A172 (cell line): ENCODE measurements at regions not wholly inside any gene's neighbourhood (a gene's known extent, or its start where the extent isn't known, plus 50 kb on each side); places are given as distances from the start of the nearest gene placed in this dataset.

ENCODE experiments used
- DNase-seq: peaks from one replicate; pipeline ENCODE4 v3.0.0-alpha.2; 2015; ENCODE audit warnings: low spot score

DNA sequence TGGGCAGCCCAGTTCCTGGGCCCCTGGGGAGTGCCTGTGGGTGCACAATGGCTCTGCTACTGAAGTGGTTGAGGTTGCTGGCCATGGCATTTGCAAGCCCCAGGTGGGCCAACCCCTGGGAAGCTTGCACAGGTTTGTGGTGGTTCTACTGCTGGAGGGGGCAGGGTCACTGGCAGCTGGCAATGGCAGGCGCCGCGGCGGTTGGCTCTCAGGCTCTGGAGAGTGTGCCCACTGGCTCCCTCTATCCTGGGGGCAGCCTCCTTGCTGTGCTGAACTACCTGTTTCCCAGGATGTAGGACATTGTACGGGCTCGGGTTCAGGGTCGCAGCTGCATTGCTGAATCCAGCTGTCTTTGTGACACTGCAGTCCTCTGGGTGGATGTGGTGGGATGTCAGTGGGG, 180.2 kb upstream of the HES1 start:
- DNase-seq, result no peak

DNA sequence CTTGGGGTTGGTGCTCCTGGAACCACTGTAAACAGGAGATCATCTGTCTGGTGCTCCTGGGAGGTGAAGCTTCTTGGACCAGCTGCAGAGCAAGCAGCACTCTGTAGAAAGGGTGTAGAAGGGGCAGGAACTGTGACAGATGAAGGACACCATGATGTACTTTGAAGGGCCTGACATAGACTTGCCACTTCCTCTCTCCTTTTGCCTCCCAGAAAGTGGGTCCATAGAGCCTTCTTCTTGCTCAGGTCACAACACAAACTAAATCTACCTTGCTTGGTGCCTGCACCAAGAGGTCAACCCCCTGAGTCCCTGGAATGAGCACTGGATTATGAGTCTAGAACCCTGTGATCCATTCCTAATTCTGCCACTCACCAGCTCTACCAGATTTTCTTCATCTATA, 176.1 kb upstream of the HES1 start:
- no peak for DNase-seq

DNA sequence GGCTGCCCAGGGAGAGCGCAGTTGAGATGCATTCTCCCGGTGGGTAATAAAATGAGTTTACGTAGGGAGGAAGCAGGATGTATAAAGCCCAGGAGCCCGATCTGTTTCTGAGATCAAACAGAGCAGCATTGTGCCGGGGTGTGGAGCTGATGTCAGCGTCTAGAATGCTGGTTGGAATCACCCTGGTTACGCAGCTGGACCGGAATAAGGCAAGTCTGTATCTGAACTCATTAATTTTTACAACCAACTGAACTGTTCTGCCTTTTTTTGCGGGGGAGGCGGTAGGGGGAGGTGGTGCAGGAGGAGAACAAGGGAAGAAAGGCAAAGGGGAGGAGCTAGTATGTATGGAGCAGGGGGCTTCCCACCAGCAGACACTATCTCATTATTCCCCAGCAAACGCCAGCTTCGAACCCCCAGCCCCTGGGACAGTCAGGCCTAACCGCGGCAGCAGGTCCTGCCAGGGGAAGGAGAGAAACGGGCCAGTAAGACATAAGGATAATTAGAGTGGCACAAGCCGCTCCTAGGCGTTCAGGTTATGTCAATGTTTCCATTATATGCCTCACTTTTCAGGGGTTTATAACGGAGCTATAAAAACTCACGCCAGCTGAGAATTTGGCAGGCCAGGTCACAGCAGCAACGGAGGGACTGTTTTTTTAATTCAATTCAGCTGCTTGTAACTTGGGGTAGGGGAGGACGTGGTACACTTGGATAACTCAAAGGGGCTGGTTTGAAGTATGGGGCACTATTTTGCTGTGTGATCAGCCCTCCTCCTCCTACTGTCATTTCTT, 175.3 kb upstream of the HES1 start:
- DNase-seq, result no peak

DNA sequence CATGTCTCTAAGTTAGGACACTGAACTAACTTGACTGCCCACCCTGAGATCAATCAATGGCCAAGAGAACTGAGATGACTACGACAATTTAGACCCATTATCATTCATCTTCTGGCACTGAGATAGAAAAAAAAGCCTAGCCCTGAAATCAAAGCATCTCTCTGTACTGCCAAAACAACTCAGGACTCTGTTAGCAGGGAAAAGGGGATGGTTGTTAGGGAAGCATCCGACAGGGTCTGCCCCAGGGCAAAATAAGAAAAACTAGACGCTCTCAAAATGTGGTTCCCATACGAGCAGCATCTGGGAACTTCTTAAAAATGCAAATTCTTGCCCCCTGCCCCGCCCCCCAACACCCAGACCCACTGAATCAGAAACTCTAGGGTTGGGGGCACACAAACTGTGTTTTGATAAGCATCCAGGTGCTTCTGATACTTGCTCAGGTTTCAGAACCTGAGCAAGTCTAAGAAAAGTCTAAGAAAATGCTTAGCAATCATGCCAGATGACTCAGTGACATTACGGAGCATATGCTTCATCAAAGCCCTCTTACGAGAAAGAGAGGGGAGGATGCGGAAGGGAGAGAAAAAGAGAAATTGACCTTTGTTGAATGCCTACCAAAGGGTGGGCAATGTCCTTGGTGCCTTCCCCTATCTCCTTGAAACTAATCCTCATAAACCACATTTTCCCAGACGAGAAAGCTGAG, 172.8 kb upstream of the HES1 start:
- DNase-seq, result no peak

DNA sequence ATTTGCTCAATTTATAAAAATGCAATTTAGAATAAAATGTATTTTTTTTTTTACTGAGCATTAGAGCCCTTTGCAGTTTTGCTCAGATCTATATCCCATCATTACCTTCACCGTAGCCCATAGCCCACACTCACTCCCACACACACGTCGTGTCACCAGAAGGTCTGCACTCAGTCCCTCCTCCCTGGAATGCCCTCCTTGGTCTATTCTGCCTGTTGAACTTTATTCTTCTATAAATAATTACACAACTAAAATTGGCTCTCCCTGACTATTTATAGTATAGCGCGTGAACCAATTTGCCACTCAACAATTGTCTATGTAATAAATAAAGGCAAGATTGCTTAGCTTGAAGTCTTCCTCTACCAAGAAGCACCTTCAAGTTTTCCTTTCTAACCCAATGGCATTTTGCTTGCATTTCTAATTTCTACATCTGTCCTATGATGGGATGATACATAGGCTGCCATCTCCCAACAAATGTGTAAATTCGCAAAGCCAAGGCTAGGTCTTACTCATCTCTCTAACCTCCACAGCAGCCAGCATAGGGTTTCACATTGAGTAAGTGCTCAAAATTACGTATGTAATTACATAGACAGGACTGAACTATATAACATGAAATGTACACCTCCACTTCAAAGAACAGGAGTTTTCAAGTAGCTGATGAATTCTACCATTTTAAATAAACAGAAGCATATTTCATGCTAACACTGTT, 172.0 kb upstream of the HES1 start:
- no peak for DNase-seq

DNA sequence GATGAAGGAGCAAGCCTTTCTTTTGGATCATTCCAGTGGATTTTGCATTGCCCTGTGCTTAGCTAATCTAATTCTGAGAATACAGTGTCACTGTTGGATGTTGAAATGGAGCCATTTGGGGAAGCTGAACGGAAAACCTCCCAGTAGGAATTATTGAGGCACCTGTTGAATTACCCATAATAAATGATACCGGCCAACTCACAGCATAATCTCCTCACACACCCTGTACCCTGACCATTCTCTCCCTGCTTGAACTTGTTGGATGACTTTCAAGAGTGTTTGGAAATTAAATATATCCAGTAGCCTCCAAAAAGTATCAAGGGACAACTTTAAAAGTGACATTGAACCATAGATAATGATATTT, 171.4 kb upstream of the HES1 start:
- DNase-seq, result no peak

DNA sequence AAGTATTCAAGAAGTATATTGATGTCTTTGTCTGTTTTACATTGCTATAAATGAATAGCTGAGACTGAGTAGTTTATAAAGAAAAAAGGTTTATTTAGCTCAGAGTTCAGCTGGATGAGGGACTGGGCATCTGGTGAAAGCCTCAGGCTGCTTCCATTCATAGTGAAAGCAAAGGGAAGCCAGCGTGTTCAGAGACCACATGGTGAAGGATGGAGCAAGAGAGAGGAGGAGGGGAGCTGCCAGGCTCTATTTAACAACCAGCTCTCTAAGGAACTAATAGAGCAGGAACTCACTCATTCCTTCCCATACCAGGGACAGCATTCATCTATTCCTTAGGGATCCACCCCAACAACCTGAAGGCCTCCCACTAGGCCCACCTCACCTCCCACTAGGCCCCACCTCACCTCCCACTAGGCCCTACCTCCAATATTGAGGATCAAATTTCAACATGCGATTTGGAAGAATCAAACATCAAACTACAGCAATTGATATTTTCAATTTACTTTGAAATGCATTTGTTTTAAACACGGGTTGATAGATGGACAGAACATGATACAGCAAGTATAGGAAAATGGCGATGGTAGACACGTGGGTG, 167.5 kb upstream of the HES1 start:
- DNase-seq, result no peak

DNA sequence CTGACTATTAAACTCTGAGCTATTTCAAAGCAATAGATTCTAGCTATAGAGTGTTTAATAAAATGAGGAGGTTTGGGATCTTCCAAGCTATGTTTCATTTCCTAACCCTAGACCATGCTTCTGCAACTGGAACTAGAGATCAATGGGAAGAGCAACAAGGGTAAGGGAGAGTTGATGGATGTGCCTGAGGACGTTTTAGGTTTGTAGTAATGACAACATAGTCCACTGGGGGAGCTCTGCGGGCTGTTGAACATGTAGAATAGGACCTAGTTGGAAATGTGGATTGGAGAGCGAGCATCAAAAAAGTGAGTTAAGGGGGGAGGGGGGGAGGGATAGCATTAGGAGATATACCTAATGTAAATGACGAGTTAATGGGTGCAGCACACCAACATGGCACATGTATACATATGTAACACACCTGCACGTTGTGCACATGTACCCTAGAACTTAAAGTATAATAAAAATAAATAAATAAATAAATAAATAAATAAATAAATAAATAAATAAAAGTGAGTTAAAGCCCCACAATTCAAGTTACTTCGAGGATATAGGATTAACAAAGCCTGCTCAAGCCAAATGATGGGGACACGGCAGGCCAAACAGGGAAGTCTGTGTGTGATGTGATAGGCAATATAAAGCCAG, 165.7 kb upstream of the HES1 start:
- peak; percentile 68 for DNase-seq

DNA sequence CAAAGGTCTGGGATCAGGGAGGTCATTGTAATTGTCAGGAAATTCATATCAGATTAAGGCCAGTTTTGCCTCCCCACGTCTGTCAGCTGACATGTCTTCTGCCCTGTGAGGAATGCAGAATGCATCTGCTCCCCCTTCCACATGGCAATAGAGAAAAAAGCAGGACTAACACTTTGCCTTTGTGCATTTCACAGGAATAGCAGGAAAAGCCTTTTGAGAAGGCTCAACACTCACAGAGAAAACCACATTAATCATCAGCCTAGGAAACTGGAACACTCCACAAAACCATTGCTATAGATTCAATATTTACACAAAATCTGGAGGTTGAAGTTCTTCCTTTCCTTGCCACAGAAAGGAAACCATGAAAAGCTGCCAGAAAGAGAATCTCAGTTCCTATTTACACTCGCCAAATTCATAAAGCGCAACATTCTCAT, 165.2 kb upstream of the HES1 start:
- DNase-seq, result no peak

DNA sequence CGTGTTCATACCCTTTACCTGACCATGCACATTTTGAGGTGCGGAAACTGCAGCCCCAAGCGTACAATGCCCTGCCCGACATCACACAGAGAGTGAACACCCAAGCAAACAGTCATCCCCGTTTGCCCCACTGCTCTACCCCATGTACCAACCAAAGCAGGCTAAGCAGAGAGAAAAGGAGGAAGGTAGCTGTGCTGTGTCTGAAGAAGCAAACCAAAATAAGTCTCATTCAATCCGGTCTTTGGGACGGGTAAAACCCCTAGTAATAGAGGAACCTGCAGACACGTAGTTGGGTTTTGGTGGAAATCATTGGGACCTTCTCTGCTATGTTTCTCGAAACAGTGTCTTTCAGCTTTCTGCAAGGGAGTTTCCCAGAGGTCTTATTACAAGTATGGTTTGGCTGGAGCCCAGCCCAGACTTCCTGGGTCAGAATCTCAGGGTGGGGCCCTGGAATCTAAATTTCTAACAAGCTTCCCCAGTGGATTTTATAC, 164.6 kb upstream of the HES1 start:
- DNase-seq, result peak; percentile 79

DNA sequence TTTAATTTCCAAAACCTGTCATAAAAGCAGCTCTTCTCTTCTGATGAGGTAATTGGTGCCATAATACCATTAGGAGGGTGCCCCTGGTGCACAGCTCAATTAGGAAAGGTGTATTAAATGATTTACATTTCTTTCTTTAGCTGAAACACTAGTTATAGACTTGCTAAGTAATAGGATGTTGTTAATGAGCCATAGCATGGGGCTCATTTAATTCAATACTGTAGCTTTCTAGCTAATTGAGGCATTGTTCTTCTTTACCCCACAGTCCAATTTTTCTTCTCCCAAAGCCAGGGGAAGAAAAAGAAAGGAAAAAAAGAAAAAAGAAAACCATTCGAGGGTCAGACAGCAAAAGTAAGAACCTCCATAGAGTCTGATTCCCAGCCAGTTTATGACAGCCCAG, 164.0 kb upstream of the HES1 start:
- no peak for DNase-seq

DNA sequence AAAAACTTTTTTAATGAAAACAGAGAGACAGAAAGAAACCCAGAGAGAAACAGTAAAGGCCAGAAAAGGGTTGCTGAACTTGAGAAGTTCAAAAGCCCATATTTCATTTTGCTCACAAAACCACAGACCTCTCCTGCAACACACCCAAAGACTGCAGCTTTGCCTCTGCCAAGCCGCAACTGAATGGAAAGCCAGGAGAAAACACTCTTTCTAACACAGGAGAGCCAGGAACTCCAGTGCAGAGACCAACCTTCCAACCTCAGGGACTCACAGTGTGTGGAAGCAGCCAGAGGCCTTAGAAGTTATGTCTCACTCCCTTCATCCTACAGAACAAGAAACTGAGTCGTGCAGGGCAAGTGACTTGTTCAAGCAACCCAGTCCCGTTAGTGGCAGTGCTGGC, 163.1 kb upstream of the HES1 start:
- DNase-seq, result peak; percentile 74

DNA sequence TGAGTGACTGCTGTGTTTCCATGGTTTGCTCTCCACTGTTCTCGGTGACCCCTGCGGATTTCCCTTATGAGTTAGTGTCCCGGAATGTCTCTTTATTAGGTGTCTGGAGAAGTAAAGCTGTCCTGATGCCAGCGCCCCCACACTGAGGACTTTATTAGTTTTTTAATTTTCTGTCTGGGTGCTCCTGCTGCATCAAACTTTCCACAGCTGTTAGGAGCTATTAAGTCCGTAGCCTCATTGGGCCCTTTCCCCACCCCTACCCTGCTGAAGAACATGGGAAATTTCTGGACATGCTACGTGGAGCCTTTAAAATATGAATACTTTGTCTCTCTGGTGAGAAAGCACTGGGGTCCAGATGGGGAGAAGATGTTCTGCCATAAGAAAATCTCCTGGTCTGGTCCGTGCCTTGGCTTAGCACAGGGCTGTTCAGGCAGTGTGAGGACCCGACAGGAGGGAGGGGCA, 161.7 kb upstream of the HES1 start:
- peak; percentile 91 for DNase-seq

DNA sequence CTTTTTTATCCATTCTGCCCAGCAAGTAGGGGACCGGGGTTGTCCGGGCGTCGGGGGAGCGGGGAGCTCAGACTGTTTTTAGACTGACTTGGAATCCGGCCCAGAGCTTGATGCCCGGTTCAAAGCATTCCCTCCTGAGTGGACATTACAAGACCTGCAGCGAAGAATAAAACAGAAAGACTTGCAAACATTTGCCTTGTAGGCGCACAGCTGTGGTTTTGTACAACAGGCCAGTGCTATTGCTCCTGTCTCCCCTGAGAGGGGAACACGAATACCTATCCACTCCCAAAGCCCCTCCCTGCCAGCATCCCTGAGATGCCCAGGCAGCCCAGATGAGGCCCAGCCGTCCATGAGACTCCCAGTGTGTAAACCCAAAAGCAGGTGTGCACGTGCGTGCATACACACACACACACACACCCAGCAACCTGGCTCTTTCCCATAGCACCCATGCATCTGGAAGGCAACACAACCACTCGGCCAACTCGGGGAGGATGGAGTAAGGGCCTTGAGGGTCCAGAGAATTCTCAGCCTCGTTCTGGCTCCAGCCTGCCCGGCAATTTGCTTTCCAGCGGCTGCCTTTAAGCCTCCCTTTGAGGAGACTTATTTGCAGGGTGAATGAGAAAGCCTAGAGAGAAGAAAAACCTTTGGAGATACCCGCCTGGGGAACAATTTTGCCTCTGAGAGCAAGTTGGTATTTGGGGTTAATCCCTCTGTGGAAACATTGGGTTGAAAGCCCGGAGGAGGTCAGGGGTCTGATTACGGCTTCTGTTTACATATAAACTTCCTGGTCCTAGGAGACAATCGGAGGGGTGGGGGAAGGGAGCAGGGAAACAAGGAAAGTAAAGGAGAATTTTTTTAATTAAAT, 161.0 kb upstream of the HES1 start:
- no peak for DNase-seq

DNA sequence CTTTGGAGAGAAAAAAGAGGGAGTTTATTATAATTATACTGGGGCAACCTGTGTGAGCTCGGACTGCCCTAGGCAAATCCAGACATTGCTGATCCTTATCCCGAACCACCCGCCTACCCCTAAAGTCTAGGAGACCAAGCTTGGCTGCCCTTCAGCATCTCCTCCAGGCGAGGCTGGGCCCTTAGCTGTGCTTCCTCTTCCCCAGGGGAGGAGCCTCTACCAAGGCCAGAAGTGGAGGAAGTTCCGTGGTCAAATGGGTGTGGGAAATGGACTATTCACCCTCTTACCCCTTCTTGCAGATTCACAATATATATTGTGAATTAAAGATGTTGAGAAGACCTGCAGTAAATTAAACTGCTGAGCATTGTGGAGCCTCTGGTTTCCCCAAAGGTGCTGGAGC, 158.3 kb upstream of the HES1 start:
- no peak for DNase-seq

DNA sequence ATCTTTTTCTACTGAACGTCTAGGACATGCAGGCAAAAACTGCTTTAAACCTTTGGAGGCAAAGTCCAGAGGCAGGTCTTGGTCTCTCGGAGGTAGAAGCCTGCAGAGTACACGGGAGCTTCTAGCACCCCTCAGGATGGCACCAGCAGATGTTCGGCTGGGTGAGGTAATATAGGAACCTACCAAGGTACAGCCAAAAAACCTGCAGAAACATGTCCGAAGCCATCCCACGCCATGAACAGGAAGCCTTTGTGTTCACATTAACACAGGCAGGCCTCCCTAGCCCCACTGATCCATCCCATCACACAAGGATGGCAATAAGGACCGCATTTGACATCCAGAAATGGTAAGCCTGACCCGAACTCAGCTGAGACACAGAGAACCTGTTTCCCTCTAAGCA, 157.9 kb upstream of the HES1 start:
- DNase-seq, result no peak

DNA sequence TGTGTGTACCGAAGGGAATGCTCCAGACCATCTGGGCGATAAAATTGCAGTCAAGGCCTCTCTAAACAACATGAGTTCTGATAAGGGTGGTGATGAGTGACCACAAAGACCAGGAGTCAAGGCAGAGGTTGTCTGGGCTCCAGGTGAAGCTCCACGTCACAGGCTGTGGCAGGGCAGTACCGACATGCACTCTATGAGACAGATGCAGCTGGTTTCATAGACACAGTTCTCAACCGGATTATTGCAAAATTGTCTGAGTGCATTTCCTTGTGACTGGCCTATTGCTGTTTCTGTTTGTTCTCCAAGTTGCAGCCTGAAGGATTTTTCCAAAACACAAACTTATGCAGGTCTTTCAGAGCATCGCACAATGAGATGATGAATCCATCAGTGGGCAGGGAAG, 157.5 kb upstream of the HES1 start:
- peak; percentile 9 for DNase-seq

DNA sequence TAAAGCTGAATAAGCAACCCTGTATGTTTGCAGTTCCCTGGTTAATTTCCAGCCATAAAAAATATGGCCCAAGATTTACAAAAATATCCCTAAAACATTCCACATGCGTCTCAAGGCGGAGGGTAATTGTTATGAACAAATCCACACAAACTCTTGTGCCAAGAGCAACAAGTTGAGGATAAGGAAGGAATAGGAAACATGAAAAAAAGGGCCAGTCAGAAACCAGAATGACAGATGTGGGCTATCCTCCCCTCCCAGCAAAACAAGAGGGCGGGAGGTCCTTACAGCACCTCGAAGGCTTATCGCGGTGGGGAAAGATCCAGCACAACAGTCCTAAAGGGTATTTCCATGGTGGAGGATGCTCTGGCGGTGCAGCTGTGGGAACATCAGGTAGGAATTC, 155.6 kb upstream of the HES1 start:
- no peak for DNase-seq

DNA sequence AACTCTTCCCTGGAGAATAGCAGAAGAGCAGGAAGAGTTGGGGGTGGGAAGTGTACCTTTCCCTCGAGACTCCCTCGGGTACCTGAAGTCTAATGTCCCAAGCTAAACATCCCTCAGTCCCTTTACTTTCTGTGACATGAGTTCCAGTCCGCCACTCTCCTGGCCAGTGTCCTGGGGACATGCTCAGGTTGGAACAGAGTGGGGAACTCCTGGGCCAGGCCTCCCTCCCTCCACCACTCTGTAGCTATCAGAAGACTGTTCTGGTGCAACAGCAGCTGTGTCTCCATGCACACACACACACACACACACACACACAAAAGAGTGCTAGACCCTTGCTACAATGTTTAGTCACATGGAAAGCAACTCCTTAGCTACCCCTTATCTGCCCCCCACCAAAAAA, 155.0 kb upstream of the HES1 start:
- DNase-seq, result no peak

DNA sequence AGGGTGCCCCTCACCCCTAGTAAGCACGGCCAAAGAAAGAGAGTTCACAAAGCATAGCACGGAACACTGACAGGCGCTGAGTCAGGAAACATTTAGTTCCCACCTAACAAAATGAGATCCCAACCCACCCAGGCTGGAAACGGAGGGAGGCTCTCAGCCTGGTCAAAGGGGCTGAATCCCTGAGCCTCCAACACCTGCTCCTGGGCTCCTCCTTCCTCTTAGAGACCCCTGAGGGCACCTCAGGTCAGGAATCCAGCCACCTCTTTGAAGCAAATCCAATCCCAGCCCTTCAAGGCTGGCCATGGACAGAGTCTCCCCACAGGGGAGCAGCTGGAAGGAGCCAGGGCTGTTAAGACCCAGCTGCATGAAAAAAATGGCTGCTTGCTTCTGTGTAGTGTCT, 154.4 kb upstream of the HES1 start:
- no peak for DNase-seq

DNA sequence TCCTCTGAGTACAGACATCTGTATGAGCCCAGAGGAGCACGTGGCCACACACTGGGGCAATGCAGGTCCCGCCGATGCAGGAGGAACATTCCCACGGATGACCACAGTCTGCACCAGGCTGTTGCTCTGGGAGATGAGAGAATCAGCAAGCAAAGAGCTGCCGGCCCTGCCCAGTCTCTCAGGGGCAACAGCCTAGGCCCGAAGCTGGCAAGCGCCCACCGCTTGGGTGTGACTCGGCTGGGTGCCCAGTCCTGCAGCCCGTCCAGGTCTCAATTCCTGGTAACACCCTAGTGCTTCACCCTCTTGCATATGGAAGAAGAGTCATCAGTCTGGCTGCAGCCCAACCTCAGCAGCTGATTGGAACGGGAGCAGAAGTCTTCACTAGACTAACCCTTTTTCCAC, 153.7 kb upstream of the HES1 start:
- DNase-seq, result peak; percentile 83
